Testis (tissue), 2 donors: ENCODE measurements at regions not wholly inside any gene's neighbourhood (a gene's known extent, or its start where the extent isn't known, plus 50 kb on each side); places are given as distances from the start of the nearest gene placed in this dataset.

Experiments used
- DNase-seq: peaks from one replicate; pipeline ENCODE4 v3.0.0-alpha.2; 2019
- H3K27ac ChIP-seq, 2 donors: fragments of 200-600 bp; sonication (generic); one replicate each; pipeline ENCODE4 v1.5.1; 2019
- H3K27me3 ChIP-seq: fragments of 200-600 bp; sonication (generic); one replicate; pipeline ENCODE4 v1.5.1; 2019
- H3K36me3 ChIP-seq: fragments of 200-600 bp; sonication (generic); one replicate; pipeline ENCODE4 v1.5.1; 2017; ENCODE audit warnings: low read depth; ENCODE audit errors: missing control alignments
- H3K4me1 ChIP-seq: fragments of 200-600 bp; sonication (generic); one replicate; pipeline ENCODE4 v1.5.1; 2019
- H3K4me3 ChIP-seq, 2 donors: fragments of 200-600 bp; sonication (generic); one replicate each; pipeline ENCODE4 v1.5.1; 2017 to 2019
- H3K9me3 ChIP-seq: fragments of 200-600 bp; sonication (generic); one replicate; pipeline ENCODE4 v1.5.1; 2017
- CTCF ChIP-seq, 3 experiments: fragments of 450-650 bp in 2 of 3; fragments of 200-600 bp in 1 of 3; sonication (generic) in 1 of 3; IDR thresholded peaks; one replicate each; pipeline ENCODE4 v1.5.1; 2016 to 2019; ENCODE audit warnings: antibody characterized with exemption in 3 of 3, mild to moderate bottlenecking in 2 of 3, moderate library complexity in 1 of 3
- POLR2A ChIP-seq: fragments of 450-650 bp; IDR thresholded peaks from one replicate; pipeline ENCODE4 v1.6.1; 2017; ENCODE audit warnings: antibody characterized with exemption, mild to moderate bottlenecking, moderate library complexity
- WGBS, 2 donors: methylation state at CpG; one replicate each; pipeline ENCODE4 v1.1.5; 2018; 5-methylcytosine and 5-hydroxymethylcytosine counted together
- intact Hi-C: fragments of 100-400 bp; cut with DNase I; formaldehyde crosslinking; loops from one replicate; pipeline ENCODE4 v1.15.1; 2023; ENCODE audit warnings: low total_unique reads

- H3K9me3 ChIP-seq: no peaks in the 10 kb centered on the region
- no peak overlapping the region for H3K27ac ChIP-seq
- no peak overlapping the region for H3K4me3 ChIP-seq
- TF ChIP-seq POLR2A (no peak), CTCF (IDR thresholded peaks at IDR 0.05) (no peak)
- no peaks in the 10 kb centered on the region for H3K27me3 ChIP-seq
- intact Hi-C loops: no loop called here
- no peaks in the 10 kb centered on the region for H3K4me1 ChIP-seq
- H3K36me3 ChIP-seq: no peaks in the 10 kb centered on the region
- DNase-seq: no peak
Measured at GRCh38 chr13:87986639-87987250, 315.6 kb downstream of the SLITRK5 start.

- Histone ChIP-seq H3K9me3 (no peaks in the 10 kb centered on the region), H3K36me3 (no peaks in the 10 kb centered on the region), H3K27ac (no peak overlapping the region), H3K4me1 (no peaks in the 10 kb centered on the region), H3K4me3 (no peak overlapping the region), H3K27me3 (no peaks in the 10 kb centered on the region)
- TF ChIP-seq POLR2A: no peak
- no peak for TF ChIP-seq CTCF (IDR thresholded peaks at IDR 0.05)
- no peak for DNase-seq
- 95 to 100% methylated on average over 1 of the region's 1 CpG for WGBS, 2 donors
- intact Hi-C loops: no loop called here
Measured at GRCh38 chr13:87998081-87998480, 326.9 kb downstream of the SLITRK5 start.

GRCh38 chr13:87999240-87999700 is 328.1 kb downstream of the SLITRK5 start:
- intact Hi-C loops: no loop called here
- DNase-seq: no peak
- 68 to 74% methylated on average over 1 of the region's 1 CpG for WGBS, 2 donors
- no peak overlapping the region for H3K27ac ChIP-seq
- no peaks in the 10 kb centered on the region for H3K27me3 ChIP-seq
- H3K36me3 ChIP-seq: no peaks in the 10 kb centered on the region
- H3K9me3 ChIP-seq: no peaks in the 10 kb centered on the region
- H3K4me3 ChIP-seq: no peak overlapping the region
- TF ChIP-seq POLR2A (no peak), CTCF (IDR thresholded peaks at IDR 0.05) (no peak)
- no peaks in the 10 kb centered on the region for H3K4me1 ChIP-seq

- Histone ChIP-seq H3K27ac (no peak overlapping the region), H3K9me3 (no peaks in the 10 kb centered on the region)
Measured at GRCh38 chr13:87999788-88000187, 328.6 kb downstream of the SLITRK5 start.

More at GRCh38 chr13:87999788-88000187, 328.6 kb downstream of the SLITRK5 start:
- no peaks in the 10 kb centered on the region for H3K27me3 ChIP-seq
- no peaks in the 10 kb centered on the region for H3K4me1 ChIP-seq
- WGBS, 2 donors: 82 to 96% methylated on average over 1 of the region's 1 CpG
- no peak overlapping the region for H3K4me3 ChIP-seq
- intact Hi-C loops: no loop called here
- H3K36me3 ChIP-seq: no peaks in the 10 kb centered on the region
- no peak for DNase-seq
- TF ChIP-seq POLR2A (no peak), CTCF (IDR thresholded peaks at IDR 0.05) (no peak)
